Suprapubic skin (tissue), 3 donors: ENCODE measurements at regions not wholly inside any gene's neighbourhood (a gene's known extent, or its start where the extent isn't known, plus 50 kb on each side); places are given as distances from the start of the nearest gene placed in this dataset.

Experiments used
- POLR2AphosphoS5 ChIP-seq, 3 donors: sonication (generic); formaldehyde crosslinking; IDR thresholded peaks; one replicate each; pipeline ENCODE4 v1.6.1; 2017; ENCODE audit warnings: antibody characterized with exemption in 3 of 3
- TF ChIP-seq, protein P1 (sequence below), 2 donors: fragments of 200-600 bp in 1 of 2; fragments of 450-650 bp in 1 of 2; sonication (generic) in 1 of 2; IDR thresholded peaks; one replicate each; pipeline ENCODE4 v1.5.1; 2016 to 2019; ENCODE audit warnings: antibody characterized with exemption in 2 of 2, mild to moderate bottlenecking in 1 of 2, moderate library complexity in 1 of 2

- TF ChIP-seq, protein P1, sequence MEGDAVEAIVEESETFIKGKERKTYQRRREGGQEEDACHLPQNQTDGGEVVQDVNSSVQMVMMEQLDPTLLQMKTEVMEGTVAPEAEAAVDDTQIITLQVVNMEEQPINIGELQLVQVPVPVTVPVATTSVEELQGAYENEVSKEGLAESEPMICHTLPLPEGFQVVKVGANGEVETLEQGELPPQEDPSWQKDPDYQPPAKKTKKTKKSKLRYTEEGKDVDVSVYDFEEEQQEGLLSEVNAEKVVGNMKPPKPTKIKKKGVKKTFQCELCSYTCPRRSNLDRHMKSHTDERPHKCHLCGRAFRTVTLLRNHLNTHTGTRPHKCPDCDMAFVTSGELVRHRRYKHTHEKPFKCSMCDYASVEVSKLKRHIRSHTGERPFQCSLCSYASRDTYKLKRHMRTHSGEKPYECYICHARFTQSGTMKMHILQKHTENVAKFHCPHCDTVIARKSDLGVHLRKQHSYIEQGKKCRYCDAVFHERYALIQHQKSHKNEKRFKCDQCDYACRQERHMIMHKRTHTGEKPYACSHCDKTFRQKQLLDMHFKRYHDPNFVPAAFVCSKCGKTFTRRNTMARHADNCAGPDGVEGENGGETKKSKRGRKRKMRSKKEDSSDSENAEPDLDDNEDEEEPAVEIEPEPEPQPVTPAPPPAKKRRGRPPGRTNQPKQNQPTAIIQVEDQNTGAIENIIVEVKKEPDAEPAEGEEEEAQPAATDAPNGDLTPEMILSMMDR (IDR thresholded peaks at IDR 0.05) = no peak
- TF ChIP-seq POLR2AphosphoS5 (IDR thresholded peaks at IDR 0.05) = no peak
Observed at GRCh38 chr15:81744364-81744763, 301.5 kb downstream of the MEX3B start.
